ENCODE measurements at regions not wholly inside any gene's neighbourhood (a gene's known extent, or its start where the extent isn't known, plus 50 kb on each side); places are given as distances from the start of the nearest gene placed in this dataset.

DNA sequence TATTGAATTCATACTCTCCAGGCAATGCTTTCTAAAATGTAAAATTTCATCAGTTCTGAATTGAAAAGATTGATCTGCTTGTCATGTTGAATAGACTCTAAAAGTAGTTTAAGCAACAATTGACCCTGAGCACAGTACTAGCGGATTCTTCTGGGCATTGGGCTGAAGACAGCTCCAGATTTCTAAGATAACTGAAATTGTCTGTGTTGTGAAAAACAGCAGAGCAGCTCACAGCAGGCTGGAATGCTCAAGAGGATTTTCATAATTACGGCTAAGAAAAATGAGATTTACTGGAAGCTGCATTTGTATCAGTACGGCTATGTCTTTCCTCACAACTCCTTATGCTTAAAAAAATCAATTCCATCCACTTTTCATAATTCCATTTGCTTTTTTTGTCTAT, 373.7 kb downstream of the HACE1 start (continued):
- TF ChIP-seq, protein P1, sequence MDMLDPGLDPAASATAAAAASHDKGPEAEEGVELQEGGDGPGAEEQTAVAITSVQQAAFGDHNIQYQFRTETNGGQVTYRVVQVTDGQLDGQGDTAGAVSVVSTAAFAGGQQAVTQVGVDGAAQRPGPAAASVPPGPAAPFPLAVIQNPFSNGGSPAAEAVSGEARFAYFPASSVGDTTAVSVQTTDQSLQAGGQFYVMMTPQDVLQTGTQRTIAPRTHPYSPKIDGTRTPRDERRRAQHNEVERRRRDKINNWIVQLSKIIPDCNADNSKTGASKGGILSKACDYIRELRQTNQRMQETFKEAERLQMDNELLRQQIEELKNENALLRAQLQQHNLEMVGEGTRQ (IDR thresholded peaks at IDR 0.05; ENCODE audit: low read length), result no peak
- TF ChIP-seq TEAD4 (IDR thresholded peaks at IDR 0.05; ENCODE audit: low read depth, low read length) (no peak), YY1 (IDR thresholded peaks at IDR 0.05; ENCODE audit: low read depth, low read length) (no peak), TBP (IDR thresholded peaks at IDR 0.05; ENCODE audit: low read depth, low read length) (no peak)

All from H1 (cell line).